Activated naive CD4-positive, alpha-beta T cell (primary cell): ENCODE measurements at regions not wholly inside any gene's neighbourhood (a gene's known extent, or its start where the extent isn't known, plus 50 kb on each side); places are given as distances from the start of the nearest gene placed in this dataset.
"Not testable (repeated sequence)": the region's sequence is repeated elsewhere in the genome, so short reads cannot be mapped to it uniquely, and the experiment has no call there.

Experiments
- DNase-seq, 4 experiments: peaks; one replicate each; lab custom pipeline; 2025; lab: John Stamatoyannopoulos, UW

- DNase-seq = no peak
Measured at GRCh38 chr5:166185185-166185584, 2106.3 kb upstream of the WWC1 start.

GRCh38 chr5:166188501-166189325 lies 2102.7 kb upstream of the WWC1 start:
- no peak for DNase-seq

- DNase-seq = no peak
Measured at GRCh38 chr5:166192696-166193095, 2098.7 kb upstream of the WWC1 start.

GRCh38 chr5:166195981-166196380 lies 2095.5 kb upstream of the WWC1 start:
- DNase-seq = no peak

GRCh38 chr5:166200532-166200931 lies 2090.9 kb upstream of the WWC1 start:
- DNase-seq = no peak

- DNase-seq = no peak
Measured at GRCh38 chr5:166211640-166212039, 2079.8 kb upstream of the WWC1 start.

- no peak for DNase-seq
Measured at GRCh38 chr5:166236327-166236726, 2055.1 kb upstream of the WWC1 start.

GRCh38 chr5:166240705-166241104 lies 2050.7 kb upstream of the WWC1 start:
- DNase-seq = no peak

GRCh38 chr5:166245556-166245955 lies 2045.9 kb upstream of the WWC1 start:
- no peak for DNase-seq

GRCh38 chr5:166251786-166252185 lies 2039.7 kb upstream of the WWC1 start:
- no peak for DNase-seq

- DNase-seq = no peak
Measured at GRCh38 chr5:166257661-166258060, 2033.8 kb upstream of the WWC1 start.

- DNase-seq = no peak
Measured at GRCh38 chr5:166262395-166262794, 2029.0 kb upstream of the WWC1 start.

- DNase-seq = no peak
Measured at GRCh38 chr5:166267907-166268306, 2023.5 kb upstream of the WWC1 start.

- DNase-seq = no peak
Measured at GRCh38 chr5:166270712-166271111, 2020.7 kb upstream of the WWC1 start.

GRCh38 chr5:166276006-166276405 lies 2015.4 kb upstream of the WWC1 start:
- no peak for DNase-seq

- no peak for DNase-seq
Measured at GRCh38 chr5:166279828-166280227, 2011.6 kb upstream of the WWC1 start.

- no peak for DNase-seq
Measured at GRCh38 chr5:166281433-166281832, 2010.0 kb upstream of the WWC1 start.

- DNase-seq = no peak
Measured at GRCh38 chr5:166282939-166283338, 2008.5 kb upstream of the WWC1 start.

GRCh38 chr5:166285361-166285760 lies 2006.1 kb upstream of the WWC1 start:
- no peak for DNase-seq

GRCh38 chr5:166286832-166287231 lies 2004.6 kb upstream of the WWC1 start:
- DNase-seq = no peak

- DNase-seq = no peak
Measured at GRCh38 chr5:166287866-166288265, 2003.6 kb upstream of the WWC1 start.

GRCh38 chr5:166291800-166292199 lies 1999.6 kb upstream of the WWC1 start:
- DNase-seq = not testable (repeated sequence)

- no peak for DNase-seq
Measured at GRCh38 chr5:166293892-166294291, 1997.6 kb upstream of the WWC1 start.

GRCh38 chr5:166302166-166302565 lies 1989.3 kb upstream of the WWC1 start:
- no peak for DNase-seq
